ENCODE measurements at regions not wholly inside any gene's neighbourhood (a gene's known extent, or its start where the extent isn't known, plus 50 kb on each side); places are given as distances from the start of the nearest gene placed in this dataset.

- no peaks in the 10 kb centered on the region for H3K9me2 ChIP-seq (ENCODE audit: insufficient read depth, low read length)
- H3K79me2 ChIP-seq (replicated peaks; ENCODE audit: insufficient read depth, low read length): no peaks in the 10 kb centered on the region
- no peaks in the 10 kb centered on the region for H3F3A ChIP-seq (ENCODE audit: insufficient read depth, low read length, poor library complexity, severe bottlenecking)
- no peak overlapping the region for H2AFZ ChIP-seq (ENCODE audit: low read depth, low read length)
- H3K4me3 ChIP-seq (ENCODE audit: low read length): no peak overlapping the region
- H3K27ac ChIP-seq (ENCODE audit: low read length): no peak overlapping the region
- H3K4me2 ChIP-seq (ENCODE audit: low read length): no peak overlapping the region
- H3K27me3 ChIP-seq (ENCODE audit: insufficient read depth, low read depth, low read length): no peaks in the 10 kb centered on the region
- no peak overlapping the region for H3K9ac ChIP-seq (ENCODE audit: low read length)
- no peaks in the 10 kb centered on the region for H3K9me3 ChIP-seq (ENCODE audit: low read length)
- no peaks in the 10 kb centered on the region for H3K36me3 ChIP-seq (ENCODE audit: insufficient read depth, low read length)
- TF ChIP-seq EZH2 (IDR thresholded peaks at IDR 0.05; ENCODE audit: borderline replicate concordance, insufficient read depth, low read length, poor library complexity, severe bottlenecking) (no peak), EP300 (conservative IDR thresholded peaks at IDR 0.05; ENCODE audit: poor library complexity, severe bottlenecking) (no peak), CTCF (IDR thresholded peaks at IDR 0.05; ENCODE audit: poor library complexity, severe bottlenecking) (no peak), TAF1 (IDR thresholded peaks at IDR 0.05; ENCODE audit: low read depth) (no peak), POLR2AphosphoS5 (IDR thresholded peaks at IDR 0.05) (no peak), RAD21 (conservative IDR thresholded peaks at IDR 0.05) (no peak), MXI1 (conservative IDR thresholded peaks at IDR 0.05; ENCODE audit: poor library complexity, severe bottlenecking) (no peak), SMC3 (conservative IDR thresholded peaks at IDR 0.05; ENCODE audit: poor library complexity) (no peak)
- TF ChIP-seq, protein P1, sequence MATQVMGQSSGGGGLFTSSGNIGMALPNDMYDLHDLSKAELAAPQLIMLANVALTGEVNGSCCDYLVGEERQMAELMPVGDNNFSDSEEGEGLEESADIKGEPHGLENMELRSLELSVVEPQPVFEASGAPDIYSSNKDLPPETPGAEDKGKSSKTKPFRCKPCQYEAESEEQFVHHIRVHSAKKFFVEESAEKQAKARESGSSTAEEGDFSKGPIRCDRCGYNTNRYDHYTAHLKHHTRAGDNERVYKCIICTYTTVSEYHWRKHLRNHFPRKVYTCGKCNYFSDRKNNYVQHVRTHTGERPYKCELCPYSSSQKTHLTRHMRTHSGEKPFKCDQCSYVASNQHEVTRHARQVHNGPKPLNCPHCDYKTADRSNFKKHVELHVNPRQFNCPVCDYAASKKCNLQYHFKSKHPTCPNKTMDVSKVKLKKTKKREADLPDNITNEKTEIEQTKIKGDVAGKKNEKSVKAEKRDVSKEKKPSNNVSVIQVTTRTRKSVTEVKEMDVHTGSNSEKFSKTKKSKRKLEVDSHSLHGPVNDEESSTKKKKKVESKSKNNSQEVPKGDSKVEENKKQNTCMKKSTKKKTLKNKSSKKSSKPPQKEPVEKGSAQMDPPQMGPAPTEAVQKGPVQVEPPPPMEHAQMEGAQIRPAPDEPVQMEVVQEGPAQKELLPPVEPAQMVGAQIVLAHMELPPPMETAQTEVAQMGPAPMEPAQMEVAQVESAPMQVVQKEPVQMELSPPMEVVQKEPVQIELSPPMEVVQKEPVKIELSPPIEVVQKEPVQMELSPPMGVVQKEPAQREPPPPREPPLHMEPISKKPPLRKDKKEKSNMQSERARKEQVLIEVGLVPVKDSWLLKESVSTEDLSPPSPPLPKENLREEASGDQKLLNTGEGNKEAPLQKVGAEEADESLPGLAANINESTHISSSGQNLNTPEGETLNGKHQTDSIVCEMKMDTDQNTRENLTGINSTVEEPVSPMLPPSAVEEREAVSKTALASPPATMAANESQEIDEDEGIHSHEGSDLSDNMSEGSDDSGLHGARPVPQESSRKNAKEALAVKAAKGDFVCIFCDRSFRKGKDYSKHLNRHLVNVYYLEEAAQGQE (IDR thresholded peaks at IDR 0.05; ENCODE audit: borderline replicate concordance): no peak
- H4K20me1 ChIP-seq (ENCODE audit: insufficient read depth): no peaks in the 10 kb centered on the region
These were observed 55.2 kb upstream of the CITED2 start for GRCh38 chr6:139429580-139430145.

DNA sequence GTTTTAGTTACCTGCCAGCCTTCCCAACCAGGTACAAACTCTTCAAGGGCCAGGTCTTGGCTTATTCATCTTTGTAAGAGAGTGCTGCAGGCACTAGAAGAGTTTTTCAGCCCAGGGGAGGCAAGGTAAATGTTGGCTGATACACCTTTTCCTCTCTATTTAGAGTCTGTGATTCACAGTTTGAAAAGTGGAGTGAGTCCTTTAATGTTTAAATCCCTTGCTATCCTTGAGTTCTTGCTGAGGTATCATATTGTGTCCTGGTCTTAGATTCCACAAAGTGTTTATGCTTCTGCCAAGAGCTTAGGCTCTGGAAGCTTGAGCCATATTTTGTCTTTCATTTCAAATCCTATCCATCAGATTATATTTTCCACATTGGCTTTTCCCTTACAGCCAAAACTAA is 52.8 kb upstream of the CITED2 start:
- H2AFZ ChIP-seq (ENCODE audit: low read depth, low read length): no peak overlapping the region
- no peak overlapping the region for H3K4me2 ChIP-seq (ENCODE audit: low read length)
- H3K27me3 ChIP-seq (ENCODE audit: insufficient read depth, low read depth, low read length): no peaks in the 10 kb centered on the region
- no peaks in the 10 kb centered on the region for H3K36me3 ChIP-seq (ENCODE audit: insufficient read depth, low read length)
- H3K9me2 ChIP-seq (ENCODE audit: insufficient read depth, low read length): no peaks in the 10 kb centered on the region
- H3F3A ChIP-seq (ENCODE audit: insufficient read depth, low read length, poor library complexity, severe bottlenecking): no peaks in the 10 kb centered on the region
- H3K79me2 ChIP-seq (replicated peaks; ENCODE audit: insufficient read depth, low read length): no peaks in the 10 kb centered on the region
- H3K9me3 ChIP-seq (ENCODE audit: low read length): no peaks in the 10 kb centered on the region
- no peak overlapping the region for H3K4me3 ChIP-seq (ENCODE audit: low read length)
- no peak overlapping the region for H3K9ac ChIP-seq (ENCODE audit: low read length)
- no peak overlapping the region for H3K27ac ChIP-seq (ENCODE audit: low read length)
- H4K20me1 ChIP-seq (ENCODE audit: insufficient read depth): no peaks in the 10 kb centered on the region
- TF ChIP-seq EP300 (conservative IDR thresholded peaks at IDR 0.05; ENCODE audit: poor library complexity, severe bottlenecking) (no peak), TAF1 (IDR thresholded peaks at IDR 0.05; ENCODE audit: low read depth) (no peak), CTCF (IDR thresholded peaks at IDR 0.05; ENCODE audit: poor library complexity, severe bottlenecking) (no peak), RAD21 (conservative IDR thresholded peaks at IDR 0.05) (no peak), EZH2 (IDR thresholded peaks at IDR 0.05; ENCODE audit: borderline replicate concordance, insufficient read depth, low read length, poor library complexity, severe bottlenecking) (no peak), POLR2AphosphoS5 (IDR thresholded peaks at IDR 0.05) (no peak), SMC3 (conservative IDR thresholded peaks at IDR 0.05; ENCODE audit: poor library complexity) (no peak)

Measured in neural cell (in vitro differentiated cells).